ENCODE measurements at regions not wholly inside any gene's neighbourhood (a gene's known extent, or its start where the extent isn't known, plus 50 kb on each side); places are given as distances from the start of the nearest gene placed in this dataset.

DNA sequence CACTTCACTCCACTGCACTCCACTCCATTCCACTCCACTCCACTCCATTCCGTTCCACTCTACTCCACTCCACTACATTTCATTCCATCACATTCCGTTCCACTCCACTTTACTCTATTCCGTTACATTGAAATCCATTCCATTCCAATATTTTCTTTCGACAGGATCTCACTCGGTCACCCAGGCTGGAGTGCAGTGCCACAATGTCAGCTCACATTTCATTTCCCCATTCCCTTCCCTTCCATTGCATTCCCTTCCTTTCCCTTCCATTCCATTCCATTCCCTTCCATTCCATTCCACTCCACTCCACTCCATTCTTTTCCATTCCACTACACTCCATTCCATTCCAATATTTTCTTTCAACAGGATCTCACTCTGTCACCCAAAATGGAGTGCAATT, 1407.6 kb upstream of the USP9Y start:
- DNase-seq (ENCODE audit: low read depth) = no peak

DNA sequence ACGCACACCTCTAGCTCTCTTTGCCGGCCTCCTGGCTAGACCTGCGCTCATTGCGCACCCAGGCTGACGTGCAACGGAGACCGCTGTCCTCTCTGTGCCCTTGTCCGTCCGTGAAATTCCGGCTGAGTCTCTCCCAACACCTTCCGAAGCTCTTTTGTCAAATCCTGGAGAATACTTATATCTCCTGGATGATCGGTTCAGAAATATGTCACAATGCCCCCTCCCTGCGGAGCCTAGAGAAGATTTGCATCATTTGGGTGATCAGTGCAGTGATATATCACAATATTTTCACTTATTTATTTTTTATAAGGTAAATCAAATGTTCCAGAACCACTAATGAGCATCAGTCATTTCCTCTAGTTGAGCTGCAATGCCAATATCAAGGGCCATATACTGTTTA, 1366.9 kb upstream of the USP9Y start:
- DNase-seq (ENCODE audit: low read depth) = peak; percentile 0
